Breast epithelium (tissue), 4 donors: ENCODE measurements at regions not wholly inside any gene's neighbourhood (a gene's known extent, or its start where the extent isn't known, plus 50 kb on each side); places are given as distances from the start of the nearest gene placed in this dataset.

Experiments used
- DNase-seq, 2 donors: peaks; one replicate each; pipeline ENCODE4 v3.0.0-alpha.2; 2019; ENCODE audit warnings: low spot score in 2 of 2
- H3K27ac ChIP-seq, 2 donors: fragments of 200-600 bp; sonication (generic) in 1 of 2; one replicate each; pipeline ENCODE4 v1.5.1; 2016 to 2019; ENCODE audit warnings: mild to moderate bottlenecking in 1 of 2
- H3K27me3 ChIP-seq, 2 donors: fragments of 200-600 bp; sonication (generic) in 1 of 2; one replicate each; pipeline versions ENCODE4 v1.5.1 to v1.6.0; 2017 to 2019; ENCODE audit warnings: control low read depth in 1 of 2, mild to moderate bottlenecking in 1 of 2
- H3K36me3 ChIP-seq: fragments of 200-600 bp; one replicate; pipeline ENCODE4 v1.5.1; 2019
- H3K4me1 ChIP-seq, 2 donors: fragments of 200-600 bp; sonication (generic); one replicate each; pipeline ENCODE4 v1.5.1; 2016 to 2019; ENCODE audit warnings: control low read depth in 1 of 2
- H3K4me3 ChIP-seq, 3 donors: fragments of 200-600 bp; sonication (generic); 1 replicate in 2 of 3; 2 replicates in 1 of 3; pipeline ENCODE4 v1.5.1; 2016 to 2019; ENCODE audit warnings: mild to moderate bottlenecking in 3 of 3, moderate library complexity in 2 of 3
- H3K9me3 ChIP-seq, 2 donors: fragments of 200-600 bp; sonication (generic) in 1 of 2; one replicate each; pipeline ENCODE4 v1.5.1; 2016 to 2019; ENCODE audit warnings: control low read depth in 1 of 2
- CTCF ChIP-seq, 3 donors: fragments of 450-650 bp; IDR thresholded peaks; one replicate each; pipeline ENCODE4 v1.5.1; 2016 to 2017; ENCODE audit warnings: antibody characterized with exemption in 3 of 3, mild to moderate bottlenecking in 3 of 3, moderate library complexity in 3 of 3
- POLR2A ChIP-seq: fragments of 450-650 bp; IDR thresholded peaks from one replicate; pipeline ENCODE4 v1.6.1; 2016; ENCODE audit warnings: antibody characterized with exemption, mild to moderate bottlenecking, moderate library complexity
- POLR2AphosphoS5 ChIP-seq, 3 donors: sonication (generic); formaldehyde crosslinking; IDR thresholded peaks; one replicate each; pipeline ENCODE4 v1.6.1; 2017; ENCODE audit warnings: antibody characterized with exemption in 3 of 3
- intact Hi-C: fragments of 100-400 bp; cut with DNase I; formaldehyde crosslinking; loops from one replicate; pipeline ENCODE4 v1.15.1; 2023; ENCODE audit warnings: low total_unique reads

DNA sequence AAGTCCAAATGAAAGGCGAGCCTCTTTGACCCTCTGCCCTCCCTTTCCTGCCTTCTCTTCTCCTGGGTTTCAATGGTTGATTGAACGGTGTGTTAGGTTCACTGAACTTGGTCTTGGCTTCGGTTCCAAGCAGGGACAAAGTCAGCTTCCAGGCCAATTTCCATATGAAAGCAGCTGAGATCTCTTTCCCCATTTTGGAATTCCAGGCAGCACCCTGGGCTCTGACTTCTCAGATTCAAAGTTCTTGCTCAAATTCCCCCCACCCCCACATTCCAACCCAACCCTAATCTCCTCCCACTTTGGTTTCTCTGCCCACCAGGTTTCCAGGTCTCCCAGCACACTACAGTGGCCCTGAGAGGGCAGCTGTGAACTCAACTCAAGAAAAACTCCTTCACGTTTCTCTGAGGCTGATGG is 231.0 kb downstream of the INSIG2 start:
- H3K9me3 ChIP-seq, result no peaks in the 10 kb centered on the region
- H3K36me3 ChIP-seq, result no peaks in the 10 kb centered on the region
- no peaks in the 10 kb centered on the region for H3K27me3 ChIP-seq
- H3K27ac ChIP-seq, result no peak overlapping the region
- intact Hi-C loops, result no loop called here
- DNase-seq, result no peak
- no peak overlapping the region for H3K4me3 ChIP-seq
- H3K4me1 ChIP-seq, result no peaks in the 10 kb centered on the region
- TF ChIP-seq POLR2A (no peak), CTCF (IDR thresholded peaks at IDR 0.05) (no peak), POLR2AphosphoS5 (IDR thresholded peaks at IDR 0.05) (no peak)

DNA sequence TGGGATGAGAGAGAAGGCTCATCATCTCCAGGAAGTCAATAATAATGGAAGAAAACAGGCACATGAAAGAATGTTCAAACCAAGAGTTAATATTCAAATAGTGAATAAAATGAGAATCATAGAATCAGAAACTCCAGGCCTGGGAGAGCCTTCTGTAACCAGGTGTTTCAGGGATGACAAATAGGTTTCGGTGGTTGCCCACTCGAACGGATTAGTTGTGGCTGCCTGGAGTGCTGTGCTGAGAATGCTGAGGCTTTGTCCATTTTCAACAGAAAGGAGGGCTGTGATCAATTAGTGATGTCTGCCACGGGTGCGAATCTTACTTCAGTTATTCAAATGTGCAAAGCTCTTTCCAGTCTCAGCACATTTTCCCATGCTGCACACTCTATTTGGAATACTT is 227.3 kb downstream of the INSIG2 start:
- Histone ChIP-seq H3K36me3 (no peaks in the 10 kb centered on the region), H3K27ac (no peak overlapping the region), H3K9me3 (no peaks in the 10 kb centered on the region), H3K4me1 (no peaks in the 10 kb centered on the region), H3K27me3 (peaks cover 0 to 7% of the 10 kb centered on the region in 2 donors), H3K4me3 (no peak overlapping the region)
- no peak for TF ChIP-seq POLR2A
- TF ChIP-seq CTCF (IDR thresholded peaks at IDR 0.05), result no peak
- TF ChIP-seq POLR2AphosphoS5 (IDR thresholded peaks at IDR 0.05), result no peak
- no peak for DNase-seq
- intact Hi-C loops, result no loop called here

GRCh38 chr2:118312969-118313756 is 224.9 kb downstream of the INSIG2 start:
- Histone ChIP-seq H3K27ac (no peak overlapping the region), H3K4me3 (no peak overlapping the region), H3K27me3 (peaks cover 0 to 10% of the 10 kb centered on the region in 2 donors), H3K4me1 (no peaks in the 10 kb centered on the region), H3K9me3 (no peaks in the 10 kb centered on the region), H3K36me3 (no peaks in the 10 kb centered on the region)
- no peak for DNase-seq
- intact Hi-C loops, result no loop called here
- no peak for TF ChIP-seq POLR2A
- TF ChIP-seq CTCF (IDR thresholded peaks at IDR 0.05), result no peak
- TF ChIP-seq POLR2AphosphoS5 (IDR thresholded peaks at IDR 0.05), result no peak

DNA sequence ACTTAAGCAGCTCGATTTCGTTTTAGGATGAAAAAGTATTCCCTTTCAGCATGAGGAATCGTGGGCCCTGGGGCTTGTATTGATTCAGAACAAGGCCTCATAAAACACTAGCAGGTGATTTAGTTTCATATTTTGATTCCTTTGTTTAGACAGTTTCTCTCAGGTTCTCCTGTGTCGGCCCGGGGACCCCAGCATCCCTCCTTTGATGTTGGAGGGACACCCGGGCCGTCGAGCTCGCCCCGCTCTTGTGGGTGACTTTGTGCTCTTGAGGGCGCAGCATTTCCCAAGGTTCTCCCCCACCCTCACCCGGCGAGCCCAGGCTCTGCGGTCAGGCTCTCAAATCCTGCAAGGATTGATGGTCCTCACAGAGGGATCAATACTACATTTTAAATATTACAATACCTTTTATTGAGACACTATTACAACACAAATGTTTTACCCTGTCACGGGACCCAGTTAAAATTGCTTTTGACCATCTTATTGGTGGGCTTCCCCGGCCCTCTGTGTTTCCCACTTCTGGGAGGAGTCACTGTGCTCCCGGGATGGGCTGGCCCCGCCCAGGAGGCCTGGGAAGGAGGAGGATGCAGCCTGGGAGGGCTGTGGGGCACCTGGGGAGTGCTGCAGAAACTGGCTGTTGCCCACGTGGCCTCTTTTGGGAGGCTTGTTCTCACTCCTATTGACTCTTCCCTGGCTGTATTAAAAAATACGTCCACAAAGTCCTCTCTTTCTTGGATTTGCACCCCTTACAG is 222.6 kb downstream of the INSIG2 start:
- Histone ChIP-seq H3K4me1 (no peaks in the 10 kb centered on the region), H3K4me3 (peak overlapping the region; percentile 60 to 75 (median 61)), H3K36me3 (no peaks in the 10 kb centered on the region), H3K27me3 (peaks cover 0 to 10% of the 10 kb centered on the region in 2 donors), H3K27ac (peak overlapping the region in 1 of 2 donors; percentile 52), H3K9me3 (no peaks in the 10 kb centered on the region)
- DNase-seq, result no peak
- TF ChIP-seq POLR2A (no peak), POLR2AphosphoS5 (IDR thresholded peaks at IDR 0.05) (no peak)
- intact Hi-C loops, result no loop called here

- intact Hi-C loops, result no loop called here
- H3K4me3 ChIP-seq, result peak overlapping the region; percentile 60 to 75 (median 61)
- DNase-seq, result no peak
- no peaks in the 10 kb centered on the region for H3K36me3 ChIP-seq
- TF ChIP-seq POLR2AphosphoS5 (IDR thresholded peaks at IDR 0.05), result no peak
- TF ChIP-seq POLR2A, result no peak
- no peak for TF ChIP-seq CTCF (IDR thresholded peaks at IDR 0.05)
- no peaks in the 10 kb centered on the region for H3K9me3 ChIP-seq
- H3K27me3 ChIP-seq, result peaks cover 0 to 10% of the 10 kb centered on the region in 2 donors
- H3K27ac ChIP-seq, result peak overlapping the region; percentile 52 to 61
- H3K4me1 ChIP-seq, result no peaks in the 10 kb centered on the region
These were observed 221.8 kb downstream of the INSIG2 start for GRCh38 chr2:118309946-118310680.
